SU-DHL-6 (cell line): ENCODE measurements at regions not wholly inside any gene's neighbourhood (a gene's known extent, or its start where the extent isn't known, plus 50 kb on each side); places are given as distances from the start of the nearest gene placed in this dataset.

Source experiments
- H2AFZ ChIP-seq: fragments of 200-600 bp; sonication (generic); 2 replicates; pipeline ENCODE4 v1.6.1; 2014; ENCODE audit warnings: low read depth, mild to moderate bottlenecking, moderate library complexity, mixed read lengths, antibody characterized with exemption, low read length; ENCODE audit not compliant: severe bottlenecking
- H3F3A ChIP-seq: fragments of 200-600 bp; shearing (Covaris generic); 2 replicates; pipeline ENCODE4 v1.6.0; 2016; ENCODE audit warnings: antibody characterized with exemption, mild to moderate bottlenecking; ENCODE audit not compliant: insufficient read depth
- H3K27ac ChIP-seq: fragments of 200-600 bp; sonication (generic); 2 replicates; pipeline ENCODE4 v1.5.1; 2016; ENCODE audit warnings: low read depth, mild to moderate bottlenecking, low read length, moderate library complexity, mixed read lengths
- H3K27me3 ChIP-seq: fragments of 200-600 bp; sonication (generic), shearing (Covaris generic); 2 replicates; pipeline ENCODE4 v1.6.0; 2014; ENCODE audit warnings: mild to moderate bottlenecking, low read length
- H3K36me3 ChIP-seq: fragments of 200-600 bp; sonication (generic); 2 replicates; pipeline ENCODE4 v1.6.1; 2014; ENCODE audit warnings: mild to moderate bottlenecking, low read length, mixed read lengths
- H3K4me2 ChIP-seq: fragments of 300-600, 200-600 bp; shearing (Covaris generic), sonication (generic); 2 replicates; pipeline ENCODE4 v1.6.0; 2014; ENCODE audit warnings: low read length, low read depth, mild to moderate bottlenecking; ENCODE audit not compliant: poor library complexity, severe bottlenecking
- H3K4me3 ChIP-seq: fragments of 200-600 bp; sonication (generic); 2 replicates; pipeline ENCODE4 v1.5.1; 2014; ENCODE audit warnings: antibody characterized with exemption, low read length, mild to moderate bottlenecking, mixed read lengths; ENCODE audit not compliant: insufficient read depth, poor library complexity, severe bottlenecking
- H3K79me2 ChIP-seq: fragments of 200-600 bp; sonication (generic); 2 replicates; pipeline ENCODE4 v1.6.1; 2014; ENCODE audit warnings: mild to moderate bottlenecking, low read length, moderate library complexity; ENCODE audit not compliant: insufficient read depth
- H3K9ac ChIP-seq: fragments of 200-600 bp; sonication (generic); 2 replicates; pipeline ENCODE4 v1.7.0; 2014; ENCODE audit warnings: mild to moderate bottlenecking, low read length
- H3K9me2 ChIP-seq: fragments of 200-600 bp; sonication (generic); replicated peaks from 2 replicates; pipeline ENCODE4 v1.6.1; 2014; ENCODE audit warnings: low read length; ENCODE audit not compliant: insufficient read depth
- H3K9me3 ChIP-seq: fragments of 200-600 bp; sonication (generic); 2 replicates; pipeline ENCODE4 v1.6.1; 2014; ENCODE audit warnings: low read length, mixed read lengths; ENCODE audit not compliant: insufficient read depth
- H4K20me1 ChIP-seq: fragments of 200-600 bp; sonication (generic); 2 replicates; pipeline ENCODE4 v1.6.1; 2014; ENCODE audit warnings: low read depth, mild to moderate bottlenecking, antibody characterized with exemption, low read length, moderate library complexity, mixed read lengths
- EZH2phosphoT487 ChIP-seq: fragments of 200-600 bp; sonication (generic), shearing (Covaris generic); conservative IDR thresholded peaks from 2 replicates; pipeline ENCODE4 v1.6.1; 2018; ENCODE audit warnings: mild to moderate bottlenecking, antibody characterized with exemption, low read length, moderate library complexity, mixed read lengths
- TF ChIP-seq, protein P1 (sequence below): fragments of 200-600 bp; sonication (generic); IDR thresholded peaks from one replicate; pipeline ENCODE4 v1.5.1; 2017; ENCODE audit warnings: antibody characterized with exemption, mild to moderate bottlenecking, low read length, moderate library complexity; ENCODE audit not compliant: insufficient read depth, poor library complexity, severe bottlenecking

DNA sequence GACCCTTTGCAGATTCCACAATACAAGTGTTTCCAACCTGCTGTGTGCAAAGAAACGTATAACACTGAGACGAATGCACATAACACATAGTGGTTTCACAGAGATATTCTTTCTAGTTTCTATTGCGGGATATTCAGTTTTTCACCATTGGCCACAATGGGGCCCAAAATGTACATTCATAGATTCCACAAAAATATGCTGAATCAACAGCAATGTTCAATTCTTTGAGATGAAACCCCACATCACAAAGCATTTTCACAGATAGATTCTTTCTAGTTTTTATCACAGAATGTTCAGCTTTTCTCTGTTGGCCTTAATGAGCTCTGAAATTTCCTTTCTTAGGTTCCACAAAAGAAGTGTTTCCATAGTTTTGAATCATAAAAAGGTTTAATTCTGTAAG, 2472.3 kb downstream of the TP53TG3F start:
- H3K4me2 ChIP-seq, result no peak overlapping the region
- no peak for TF ChIP-seq EZH2phosphoT487
- TF ChIP-seq, protein P1, sequence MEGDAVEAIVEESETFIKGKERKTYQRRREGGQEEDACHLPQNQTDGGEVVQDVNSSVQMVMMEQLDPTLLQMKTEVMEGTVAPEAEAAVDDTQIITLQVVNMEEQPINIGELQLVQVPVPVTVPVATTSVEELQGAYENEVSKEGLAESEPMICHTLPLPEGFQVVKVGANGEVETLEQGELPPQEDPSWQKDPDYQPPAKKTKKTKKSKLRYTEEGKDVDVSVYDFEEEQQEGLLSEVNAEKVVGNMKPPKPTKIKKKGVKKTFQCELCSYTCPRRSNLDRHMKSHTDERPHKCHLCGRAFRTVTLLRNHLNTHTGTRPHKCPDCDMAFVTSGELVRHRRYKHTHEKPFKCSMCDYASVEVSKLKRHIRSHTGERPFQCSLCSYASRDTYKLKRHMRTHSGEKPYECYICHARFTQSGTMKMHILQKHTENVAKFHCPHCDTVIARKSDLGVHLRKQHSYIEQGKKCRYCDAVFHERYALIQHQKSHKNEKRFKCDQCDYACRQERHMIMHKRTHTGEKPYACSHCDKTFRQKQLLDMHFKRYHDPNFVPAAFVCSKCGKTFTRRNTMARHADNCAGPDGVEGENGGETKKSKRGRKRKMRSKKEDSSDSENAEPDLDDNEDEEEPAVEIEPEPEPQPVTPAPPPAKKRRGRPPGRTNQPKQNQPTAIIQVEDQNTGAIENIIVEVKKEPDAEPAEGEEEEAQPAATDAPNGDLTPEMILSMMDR, result no peak
- H3K4me3 ChIP-seq, result no peak overlapping the region
- H3K36me3 ChIP-seq, result no peaks in the 10 kb centered on the region
- peaks cover 13% of the 10 kb centered on the region; the same call in 1 of the 2 replicates for H3K9me3 ChIP-seq
- no peaks in the 10 kb centered on the region for H3K9me2 ChIP-seq
- H3K27ac ChIP-seq, result no peak overlapping the region
- no peak overlapping the region for H2AFZ ChIP-seq
- no peaks in the 10 kb centered on the region for H3F3A ChIP-seq
- no peaks in the 10 kb centered on the region for H4K20me1 ChIP-seq
- no peaks in the 10 kb centered on the region for H3K79me2 ChIP-seq
- no peak overlapping the region for H3K9ac ChIP-seq
- no peaks in the 10 kb centered on the region for H3K27me3 ChIP-seq
